Skeletal muscle satellite cell (primary cell): ENCODE measurements at regions not wholly inside any gene's neighbourhood (a gene's known extent, or its start where the extent isn't known, plus 50 kb on each side); places are given as distances from the start of the nearest gene placed in this dataset.

ENCODE experiments used
- H3K27me3 ChIP-seq: 2 replicates; pipeline ENCODE4 v1.7.0; 2013; ENCODE audit warnings: low read length; ENCODE audit not compliant: control insufficient read depth, insufficient read depth
- H3K36me3 ChIP-seq: 2 replicates; pipeline ENCODE4 v1.7.0; 2013; ENCODE audit warnings: mild to moderate bottlenecking, control low read depth, low read length; ENCODE audit not compliant: insufficient read depth
- H3K4me1 ChIP-seq: 2 replicates; pipeline ENCODE4 v1.7.0; 2013; ENCODE audit warnings: low read length; ENCODE audit not compliant: control insufficient read depth, insufficient read depth
- H3K4me2 ChIP-seq: 2 replicates; pipeline ENCODE4 v1.7.0; 2013; ENCODE audit warnings: mild to moderate bottlenecking, low read length
- H3K4me3 ChIP-seq: 2 replicates; pipeline ENCODE4 v1.7.0; 2013; ENCODE audit warnings: low read length
- H3K9ac ChIP-seq: 2 replicates; pipeline ENCODE4 v1.7.0; 2013; ENCODE audit warnings: mild to moderate bottlenecking, low read depth, low read length, moderate library complexity
- H3K9me3 ChIP-seq: replicated peaks from 2 replicates; pipeline ENCODE4 v1.7.0; 2013; ENCODE audit warnings: mild to moderate bottlenecking, control low read depth, low read length

GRCh38 chr18:76564655-76565237 lies 69.7 kb upstream of the ZNF516 start:
- Histone ChIP-seq H3K9me3 (no peaks in the 10 kb centered on the region), H3K4me3 (peak overlapping the region; percentile 71), H3K4me2 (peak overlapping the region; percentile 92), H3K9ac (peak overlapping the region; percentile 42), H3K36me3 (no peaks in the 10 kb centered on the region), H3K27me3 (no peaks in the 10 kb centered on the region), H3K4me1 (peaks cover 16% of the 10 kb centered on the region)

- Histone ChIP-seq H3K9me3 (no peaks in the 10 kb centered on the region), H3K36me3 (no peaks in the 10 kb centered on the region), H3K4me1 (peaks cover 16% of the 10 kb centered on the region), H3K4me2 (peak overlapping the region; percentile 92), H3K4me3 (peak overlapping the region; percentile 71), H3K27me3 (no peaks in the 10 kb centered on the region), H3K9ac (peak overlapping the region; percentile 42)
Measured at GRCh38 chr18:76564117-76564516, 69.1 kb upstream of the ZNF516 start.

GRCh38 chr18:76562286-76563122 lies 67.5 kb upstream of the ZNF516 start:
- H3K36me3 ChIP-seq = no peaks in the 10 kb centered on the region
- no peak overlapping the region for H3K4me2 ChIP-seq
- H3K9me3 ChIP-seq = no peaks in the 10 kb centered on the region
- no peak overlapping the region for H3K4me3 ChIP-seq
- H3K4me1 ChIP-seq = peaks cover 16% of the 10 kb centered on the region
- no peak overlapping the region for H3K9ac ChIP-seq
- H3K27me3 ChIP-seq = no peaks in the 10 kb centered on the region

- no peaks in the 10 kb centered on the region for H3K36me3 ChIP-seq
- no peak overlapping the region for H3K4me2 ChIP-seq
- no peaks in the 10 kb centered on the region for H3K4me1 ChIP-seq
- no peaks in the 10 kb centered on the region for H3K27me3 ChIP-seq
- no peaks in the 10 kb centered on the region for H3K9me3 ChIP-seq
- H3K9ac ChIP-seq = no peak overlapping the region
- H3K4me3 ChIP-seq = no peak overlapping the region
Measured at GRCh38 chr18:76558881-76559667, 64.0 kb upstream of the ZNF516 start.

- H3K4me1 ChIP-seq = no peaks in the 10 kb centered on the region
- no peak overlapping the region for H3K4me3 ChIP-seq
- H3K4me2 ChIP-seq = no peak overlapping the region
- no peaks in the 10 kb centered on the region for H3K36me3 ChIP-seq
- H3K27me3 ChIP-seq = no peaks in the 10 kb centered on the region
- no peak overlapping the region for H3K9ac ChIP-seq
- H3K9me3 ChIP-seq = no peaks in the 10 kb centered on the region
Measured at GRCh38 chr18:76557026-76557575, 62.1 kb upstream of the ZNF516 start.

- no peak overlapping the region for H3K9ac ChIP-seq
- H3K4me2 ChIP-seq = no peak overlapping the region
- H3K9me3 ChIP-seq = no peaks in the 10 kb centered on the region
- H3K27me3 ChIP-seq = peaks cover 1% of the 10 kb centered on the region
- H3K4me3 ChIP-seq = no peak overlapping the region
- H3K4me1 ChIP-seq = no peaks in the 10 kb centered on the region
- H3K36me3 ChIP-seq = no peaks in the 10 kb centered on the region
Measured at GRCh38 chr18:76554547-76555222, 59.6 kb upstream of the ZNF516 start.

GRCh38 chr18:76553715-76554546 lies 58.9 kb upstream of the ZNF516 start:
- Histone ChIP-seq H3K9ac (no peak overlapping the region), H3K4me1 (no peaks in the 10 kb centered on the region), H3K4me3 (no peak overlapping the region), H3K36me3 (no peaks in the 10 kb centered on the region), H3K9me3 (no peaks in the 10 kb centered on the region), H3K4me2 (no peak overlapping the region), H3K27me3 (peaks cover 4% of the 10 kb centered on the region)

- no peaks in the 10 kb centered on the region for H3K36me3 ChIP-seq
- no peak overlapping the region for H3K4me3 ChIP-seq
- no peak overlapping the region for H3K9ac ChIP-seq
- no peaks in the 10 kb centered on the region for H3K9me3 ChIP-seq
- H3K4me2 ChIP-seq = no peak overlapping the region
- peaks cover 18% of the 10 kb centered on the region for H3K27me3 ChIP-seq
- H3K4me1 ChIP-seq = no peaks in the 10 kb centered on the region
Measured at GRCh38 chr18:76548541-76548940, 53.5 kb upstream of the ZNF516 start.

GRCh38 chr18:76547296-76547695 lies 52.3 kb upstream of the ZNF516 start:
- Histone ChIP-seq H3K4me1 (no peaks in the 10 kb centered on the region), H3K9me3 (no peaks in the 10 kb centered on the region), H3K9ac (no peak overlapping the region), H3K36me3 (no peaks in the 10 kb centered on the region), H3K4me3 (no peak overlapping the region), H3K27me3 (peaks cover 21% of the 10 kb centered on the region), H3K4me2 (no peak overlapping the region)

GRCh38 chr18:76546436-76546835 lies 51.4 kb upstream of the ZNF516 start:
- peaks cover 21% of the 10 kb centered on the region for H3K27me3 ChIP-seq
- no peaks in the 10 kb centered on the region for H3K36me3 ChIP-seq
- no peak overlapping the region for H3K9ac ChIP-seq
- H3K4me3 ChIP-seq = no peak overlapping the region
- no peaks in the 10 kb centered on the region for H3K4me1 ChIP-seq
- no peaks in the 10 kb centered on the region for H3K9me3 ChIP-seq
- H3K4me2 ChIP-seq = no peak overlapping the region
